Lung (tissue), 11 donors: ENCODE measurements at regions not wholly inside any gene's neighbourhood (a gene's known extent, or its start where the extent isn't known, plus 50 kb on each side); places are given as distances from the start of the nearest gene placed in this dataset.

Experiments
- ATAC-seq: fragments of 200-7000 bp; cut with Tn5 transposase; one replicate; pipeline ENCODE4 v1.9.1; 2020; ENCODE audit warnings: moderate number of reproducible peaks; ENCODE audit not compliant: insufficient read depth, low FRiP score
- DNase-seq, 3 donors: peaks; one replicate each; pipeline ENCODE4 v3.0.0-alpha.2; 2013 to 2017
- H3K27ac ChIP-seq, 2 donors: one replicate each; pipeline ENCODE4 v1.5.1; 2013; ENCODE audit warnings: mild to moderate bottlenecking in 2 of 2, moderate library complexity in 2 of 2, control low read depth in 1 of 2, inconsistent platforms in 1 of 2, low read depth in 1 of 2, low read length in 1 of 2
- H3K27me3 ChIP-seq, 3 donors: one replicate each; pipeline ENCODE4 v1.5.1; 2013; ENCODE audit warnings: low read length in 2 of 3; ENCODE audit not compliant: control insufficient read depth in 3 of 3, insufficient read depth in 3 of 3
- H3K36me3 ChIP-seq, 4 donors: one replicate each; pipeline ENCODE4 v1.5.1; 2013; ENCODE audit warnings: low read length in 4 of 4, mild to moderate bottlenecking in 1 of 4, moderate library complexity in 1 of 4; ENCODE audit not compliant: control insufficient read depth in 4 of 4, insufficient read depth in 4 of 4
- H3K4me1 ChIP-seq, 5 donors: one replicate each; pipeline ENCODE4 v1.5.1; 2013; ENCODE audit warnings: low read length in 5 of 5, mild to moderate bottlenecking in 2 of 5, moderate library complexity in 1 of 5; ENCODE audit not compliant: control insufficient read depth in 5 of 5, insufficient read depth in 5 of 5
- H3K4me3 ChIP-seq: one replicate; pipeline ENCODE4 v1.5.1; 2013; ENCODE audit warnings: mild to moderate bottlenecking, control low read depth, moderate library complexity
- H3K9ac ChIP-seq, 2 donors: one replicate each; pipeline ENCODE4 v1.5.1; 2013; ENCODE audit warnings: low read length in 2 of 2, control low read depth in 1 of 2; ENCODE audit not compliant: insufficient read depth in 1 of 2
- H3K9me3 ChIP-seq, 4 donors: one replicate each; pipeline ENCODE4 v1.5.1; 2013; ENCODE audit warnings: low read length in 3 of 4, mild to moderate bottlenecking in 1 of 4, moderate library complexity in 1 of 4; ENCODE audit not compliant: control insufficient read depth in 4 of 4, insufficient read depth in 3 of 4
- CTCF ChIP-seq: IDR thresholded peaks from 2 replicates; pipeline ENCODE4 v1.5.1; 2012; ENCODE audit warnings: mild to moderate bottlenecking; ENCODE audit errors: control extremely low read depth, extremely low read depth
- WGBS, 2 donors: extraction: QIAGEN DNeasy Blood & Tissue Kit; methylation state at CpG; one replicate each; pipeline ENCODE4 v1.1.7; 2013; 5-methylcytosine and 5-hydroxymethylcytosine counted together
- donor health status: control.
- donor health status: control.
- donor health status: Bipolar disorder and iron deficiency.
- donor health status: healthy.
- donor health status: DM: yes; HTN: yes; CAD: no.

- Histone ChIP-seq H3K36me3 (no peaks in the 10 kb centered on the region), H3K4me1 (no peaks in the 10 kb centered on the region), H3K27me3 (no peaks in the 10 kb centered on the region), H3K4me3 (no peak overlapping the region), H3K9me3 (no peaks in the 10 kb centered on the region), H3K9ac (no peak overlapping the region), H3K27ac (no peak overlapping the region)
- no peak for TF ChIP-seq CTCF
- no peak for ATAC-seq
- WGBS, 2 donors = 53 to 56% methylated on average over 5 of the region's 5 CpGs
- peak in 2 of 3 donors; percentile 6 to 11 for DNase-seq
Observed at GRCh38 chr7:13532028-13532753, 457.3 kb downstream of the ETV1 start.

DNA sequence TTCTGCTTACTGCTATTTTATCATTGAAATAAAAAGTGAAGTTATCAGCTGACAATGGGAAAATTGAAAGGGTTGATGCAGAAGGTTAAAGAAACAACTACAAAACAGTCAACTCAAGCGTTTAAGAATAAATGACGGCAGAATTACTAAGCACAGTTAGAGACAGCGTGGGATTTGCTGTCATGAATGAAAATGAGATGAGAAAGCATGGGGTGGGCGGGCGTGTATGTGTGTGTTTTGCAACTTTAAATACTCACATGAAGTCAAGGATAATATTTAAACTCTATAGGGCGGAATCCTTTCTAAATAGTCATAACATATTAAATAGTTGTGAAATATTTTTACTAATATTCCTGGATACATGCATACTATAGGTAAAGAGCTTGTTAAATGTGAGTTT lies 450.8 kb downstream of the ETV1 start:
- H3K36me3 ChIP-seq = no peaks in the 10 kb centered on the region
- H3K4me1 ChIP-seq = peaks cover 0 to 3% (median 0%) of the 10 kb centered on the region in 5 donors
- H3K27ac ChIP-seq = no peak overlapping the region
- DNase-seq (no peak), ATAC-seq (no peak)
- WGBS, 2 donors = 87 to 88% methylated on average over 6 of the region's 6 CpGs
- H3K27me3 ChIP-seq = no peaks in the 10 kb centered on the region
- H3K9ac ChIP-seq = no peak overlapping the region
- no peak overlapping the region for H3K4me3 ChIP-seq
- no peaks in the 10 kb centered on the region for H3K9me3 ChIP-seq
- no peak for TF ChIP-seq CTCF

DNA sequence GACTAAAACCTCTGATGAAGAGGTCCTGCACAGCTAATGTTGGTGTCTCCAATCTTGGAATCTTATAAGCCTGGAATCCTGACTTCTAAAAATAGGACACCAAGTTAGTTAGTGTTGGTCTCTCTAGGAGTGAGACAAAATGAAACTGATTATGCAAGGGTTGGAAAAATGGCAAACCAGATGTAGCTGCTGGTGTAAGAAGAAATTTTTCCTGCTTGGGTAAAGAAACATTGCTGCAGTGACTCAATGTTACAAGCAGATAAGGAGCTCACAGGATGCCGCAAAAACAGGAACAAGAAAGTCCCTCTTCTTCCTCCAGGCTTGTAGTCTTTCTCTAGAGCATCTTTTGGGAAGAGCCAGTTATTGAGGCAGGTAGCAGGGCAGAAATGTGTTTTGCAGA lies 449.0 kb downstream of the ETV1 start:
- ATAC-seq (no peak), DNase-seq (no peak)
- no peaks in the 10 kb centered on the region for H3K9me3 ChIP-seq
- no peak overlapping the region for H3K27ac ChIP-seq
- TF ChIP-seq CTCF = no peak
- no peaks in the 10 kb centered on the region for H3K27me3 ChIP-seq
- H3K36me3 ChIP-seq = no peaks in the 10 kb centered on the region
- WGBS, 2 donors = 55 to 60% methylated on average over 1 of the region's 1 CpG
- H3K4me1 ChIP-seq = peaks cover 0 to 3% (median 0%) of the 10 kb centered on the region in 5 donors
- H3K9ac ChIP-seq = no peak overlapping the region
- H3K4me3 ChIP-seq = no peak overlapping the region

- Histone ChIP-seq H3K27me3 (no peaks in the 10 kb centered on the region), H3K27ac (no peak overlapping the region), H3K9ac (no peak overlapping the region), H3K36me3 (no peaks in the 10 kb centered on the region), H3K4me3 (no peak overlapping the region), H3K9me3 (no peaks in the 10 kb centered on the region), H3K4me1 (peaks cover 0 to 3% (median 0%) of the 10 kb centered on the region in 5 donors)
- DNase-seq = no peak
- no peak for TF ChIP-seq CTCF
- ATAC-seq = no peak
Observed at GRCh38 chr7:13541326-13541725, 448.1 kb downstream of the ETV1 start.
